BLaER1 treated with 17β-estradiol and CSF1 and Interleukin-3, amounts not matched to agents 10 nM and 100 nM (cell line): ENCODE measurements at regions not wholly inside any gene's neighbourhood (a gene's known extent, or its start where the extent isn't known, plus 50 kb on each side); places are given as distances from the start of the nearest gene placed in this dataset.
A peak's percentile ranks its signal among the peaks of the same experiment; 100 is the strongest.

Experiments
- H3K27ac ChIP-seq, 11 experiments: shearing (Covaris generic); formaldehyde crosslinking; 2 replicates each; pipeline ENCODE4 v1.8.1; 2022
- H3K27me3 ChIP-seq, 11 experiments: shearing (Covaris generic); formaldehyde crosslinking; 2 replicates each; pipeline ENCODE4 v1.8.1; 2022
- H3K36me3 ChIP-seq, 11 experiments: shearing (Covaris generic); formaldehyde crosslinking; 2 replicates each; pipeline ENCODE4 v1.8.1; 2022
- H3K4me1 ChIP-seq, 10 experiments: shearing (Covaris generic); formaldehyde crosslinking; 2 replicates each; pipeline ENCODE4 v1.8.1; 2022
- H3K4me2 ChIP-seq, 11 experiments: shearing (Covaris generic); formaldehyde crosslinking; 2 replicates each; pipeline ENCODE4 v1.8.1; 2022
- H3K4me3 ChIP-seq, 10 experiments: shearing (Covaris generic); formaldehyde crosslinking; 2 replicates each; pipeline ENCODE4 v1.8.1; 2022
- H3K9ac ChIP-seq, 11 experiments: shearing (Covaris generic); formaldehyde crosslinking; 2 replicates each; pipeline ENCODE4 v1.8.1; 2022
- H3K9me3 ChIP-seq, 11 experiments: shearing (Covaris generic); formaldehyde crosslinking; replicated peaks in 1 of 11; 2 replicates each; pipeline ENCODE4 v1.8.1; 2022
- H4K20me1 ChIP-seq, 11 experiments: shearing (Covaris generic); formaldehyde crosslinking; 2 replicates each; pipeline ENCODE4 v1.8.1; 2022
- Cebpa-rat ChIP-seq, 11 experiments: shearing (Covaris generic); IDR thresholded peaks; 2 replicates each; pipeline ENCODE4 v1.8.1; 2022

- Histone ChIP-seq H3K27me3 (no peaks in the 10 kb centered on the region), H3K36me3 (0 out of 22 replicates have a peak, but pooled peaks cover 0 to 5% (median 0%) of the 10 kb centered on the region in 11 experiments), H3K9me3 (peaks cover 0 to 39% (median 24%) of the 10 kb centered on the region in 11 experiments; a peak in 16 of 22 replicates), H3K9ac (peak overlapping the region in 4 of 11 experiments; percentile 53 to 66 (median 63); a peak in 5 of 22 replicates), H3K27ac (peak overlapping the region; percentile 53 to 84 (median 78); a peak in 21 of 22 replicates), H3K4me3 (no peak overlapping the region), H3K4me1 (peaks cover 32 to 55% (median 49%) of the 10 kb centered on the region in 10 experiments), H3K4me2 (peak overlapping the region; percentile 51 to 91 (median 79)), H4K20me1 (no peaks in the 10 kb centered on the region)
- no peak for TF ChIP-seq Cebpa-rat (IDR thresholded peaks at IDR 0.05)
Observed at GRCh38 chr1:232579958-232580941, 49.7 kb downstream of the SIPA1L2 start.

- 0 out of 22 replicates have a peak, but pooled peaks cover 0 to 5% (median 0%) of the 10 kb centered on the region in 11 experiments for H3K36me3 ChIP-seq
- no peak for TF ChIP-seq Cebpa-rat (IDR thresholded peaks at IDR 0.05)
- peaks cover 0 to 38% (median 25%) of the 10 kb centered on the region in 11 experiments; a peak in 16 of 22 replicates for H3K9me3 ChIP-seq
- H4K20me1 ChIP-seq, result no peaks in the 10 kb centered on the region
- peak overlapping the region; percentile 53 to 84 (median 78) for H3K27ac ChIP-seq
- H3K9ac ChIP-seq, result peak overlapping the region; percentile 52 to 72 (median 63); a peak in 19 of 22 replicates
- no peaks in the 10 kb centered on the region for H3K27me3 ChIP-seq
- peak overlapping the region in 2 of 10 experiments; percentile 6 to 8; a peak in 2 of 20 replicates for H3K4me3 ChIP-seq
- peak overlapping the region; percentile 51 to 91 (median 79) for H3K4me2 ChIP-seq
- H3K4me1 ChIP-seq, result peaks cover 32 to 58% (median 48%) of the 10 kb centered on the region in 10 experiments
Observed at GRCh38 chr1:232579466-232579865, 50.5 kb downstream of the SIPA1L2 start.

GRCh38 chr1:232578651-232579195 is 51.2 kb downstream of the SIPA1L2 start:
- Histone ChIP-seq H3K4me2 (peak overlapping the region; percentile 51 to 91 (median 79)), H3K9ac (peak overlapping the region; percentile 52 to 72 (median 63)), H3K9me3 (peaks cover 0 to 34% (median 26%) of the 10 kb centered on the region in 11 experiments; a peak in 16 of 22 replicates), H3K27me3 (no peaks in the 10 kb centered on the region), H4K20me1 (no peaks in the 10 kb centered on the region), H3K4me1 (peaks cover 32 to 60% (median 48%) of the 10 kb centered on the region in 10 experiments), H3K4me3 (peak overlapping the region in 4 of 10 experiments; percentile 6 to 27 (median 14); a peak in 6 of 20 replicates), H3K36me3 (peaks cover 0 to 9% (median 0%) of the 10 kb centered on the region in 11 experiments; a peak in 5 of 22 replicates), H3K27ac (peak overlapping the region; percentile 53 to 84 (median 78))
- TF ChIP-seq Cebpa-rat (IDR thresholded peaks at IDR 0.05), result peak in 6 of 11 experiments; percentile 28 to 70 (median 54); a peak in 4 of 22 replicates

GRCh38 chr1:232577772-232578171 is 52.2 kb downstream of the SIPA1L2 start:
- Histone ChIP-seq H3K4me3 (peak overlapping the region in 2 of 10 experiments; percentile 6 to 9; a peak in 1 of 20 replicates), H3K9me3 (peaks cover 0 to 41% (median 26%) of the 10 kb centered on the region in 11 experiments; a peak in 16 of 22 replicates), H3K4me2 (peak overlapping the region; percentile 51 to 91 (median 79)), H3K9ac (peak overlapping the region in 10 of 11 experiments; percentile 52 to 72 (median 63); a peak in 13 of 22 replicates), H3K36me3 (peaks cover 0 to 17% (median 5%) of the 10 kb centered on the region in 11 experiments; a peak in 8 of 22 replicates), H3K27ac (peak overlapping the region; percentile 53 to 84 (median 78); a peak in 21 of 22 replicates), H3K4me1 (peaks cover 32 to 63% (median 48%) of the 10 kb centered on the region in 10 experiments), H4K20me1 (no peaks in the 10 kb centered on the region), H3K27me3 (no peaks in the 10 kb centered on the region)
- no peak for TF ChIP-seq Cebpa-rat (IDR thresholded peaks at IDR 0.05)

GRCh38 chr1:232576537-232576936 is 53.4 kb downstream of the SIPA1L2 start:
- H4K20me1 ChIP-seq, result no peaks in the 10 kb centered on the region
- peak overlapping the region in 9 of 11 experiments; percentile 51 to 91 (median 82); a peak in 12 of 22 replicates for H3K4me2 ChIP-seq
- peaks cover 0 to 46% (median 31%) of the 10 kb centered on the region in 11 experiments; a peak in 17 of 22 replicates for H3K9me3 ChIP-seq
- no peak overlapping the region for H3K9ac ChIP-seq
- peak overlapping the region in 9 of 11 experiments; percentile 69 to 84 (median 80); a peak in 12 of 22 replicates for H3K27ac ChIP-seq
- H3K4me3 ChIP-seq, result no peak overlapping the region
- H3K36me3 ChIP-seq, result peaks cover 0 to 23% (median 5%) of the 10 kb centered on the region in 11 experiments; a peak in 9 of 22 replicates
- no peak for TF ChIP-seq Cebpa-rat (IDR thresholded peaks at IDR 0.05)
- H3K4me1 ChIP-seq, result peaks cover 38 to 68% (median 54%) of the 10 kb centered on the region in 10 experiments
- no peaks in the 10 kb centered on the region for H3K27me3 ChIP-seq

- H4K20me1 ChIP-seq, result no peaks in the 10 kb centered on the region
- peaks cover 39 to 69% (median 53%) of the 10 kb centered on the region in 10 experiments for H3K4me1 ChIP-seq
- H3K9ac ChIP-seq, result no peak overlapping the region
- H3K36me3 ChIP-seq, result peaks cover 0 to 26% (median 5%) of the 10 kb centered on the region in 11 experiments; a peak in 9 of 22 replicates
- peaks cover 0 to 39% (median 24%) of the 10 kb centered on the region in 11 experiments; a peak in 17 of 22 replicates for H3K9me3 ChIP-seq
- H3K4me3 ChIP-seq, result no peak overlapping the region
- TF ChIP-seq Cebpa-rat (IDR thresholded peaks at IDR 0.05), result no peak
- no peaks in the 10 kb centered on the region for H3K27me3 ChIP-seq
- H3K4me2 ChIP-seq, result no peak overlapping the region
- no peak overlapping the region for H3K27ac ChIP-seq
Observed at GRCh38 chr1:232575763-232576040, 54.2 kb downstream of the SIPA1L2 start.

- peaks cover 39 to 63% (median 48%) of the 10 kb centered on the region in 10 experiments for H3K4me1 ChIP-seq
- peak overlapping the region in 3 of 11 experiments; percentile 0 to 25 (median 1); a peak in 1 of 22 replicates for H3K4me2 ChIP-seq
Observed at GRCh38 chr1:232574889-232575762, 54.8 kb downstream of the SIPA1L2 start.

More at GRCh38 chr1:232574889-232575762, 54.8 kb downstream of the SIPA1L2 start:
- Histone ChIP-seq H3K36me3 (peaks cover 0 to 26% (median 5%) of the 10 kb centered on the region in 11 experiments; a peak in 9 of 22 replicates), H3K4me3 (no peak overlapping the region), H3K9me3 (peaks cover 0 to 35% (median 23%) of the 10 kb centered on the region in 11 experiments; a peak in 17 of 22 replicates), H4K20me1 (no peaks in the 10 kb centered on the region), H3K9ac (no peak overlapping the region), H3K27ac (peak overlapping the region in 2 of 11 experiments; percentile 0 to 14; a peak in 3 of 22 replicates), H3K27me3 (no peaks in the 10 kb centered on the region)
- TF ChIP-seq Cebpa-rat (IDR thresholded peaks at IDR 0.05), result no peak
